Erythroblast (primary cell): ENCODE measurements at regions not wholly inside any gene's neighbourhood (a gene's known extent, or its start where the extent isn't known, plus 50 kb on each side); places are given as distances from the start of the nearest gene placed in this dataset.

Source experiments
- GATA1 ChIP-seq: IDR thresholded peaks from 2 replicates; pipeline ENCODE4 v1.6.1; 2011; ENCODE audit warnings: low read depth, mild to moderate bottlenecking, control low read depth, low read length, moderate library complexity
- POLR2A ChIP-seq: IDR thresholded peaks from 2 replicates; pipeline ENCODE4 v1.6.1; 2011; ENCODE audit warnings: mild to moderate bottlenecking, low read length

DNA sequence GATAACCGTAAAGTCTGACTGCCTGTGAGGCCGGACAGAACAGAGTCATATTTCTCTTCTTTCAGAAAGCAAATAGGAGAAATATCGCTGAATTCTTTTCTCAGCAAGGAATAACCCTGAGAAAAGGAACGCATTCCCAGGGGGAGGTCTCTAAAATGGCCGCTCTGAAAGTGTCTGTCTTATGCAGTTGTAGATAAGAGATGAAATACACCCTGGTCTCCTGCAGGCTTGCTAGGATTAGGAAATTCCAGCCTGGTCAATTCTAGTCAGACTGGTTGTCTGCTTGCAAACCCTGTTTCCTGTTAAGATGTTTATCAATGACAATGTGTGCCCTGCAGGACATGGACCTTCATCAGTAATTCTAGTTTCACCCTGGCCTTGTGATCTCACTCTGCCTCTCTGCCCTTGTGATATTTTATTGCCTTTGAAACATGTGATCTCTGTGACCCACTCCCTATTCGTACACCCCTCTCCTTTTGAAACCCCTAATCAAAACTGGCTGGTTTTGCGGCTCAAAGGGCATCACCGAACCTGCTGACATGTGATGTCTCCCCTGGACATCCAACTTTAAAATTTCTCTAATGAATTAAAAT, 934.8 kb upstream of the SPRY2 start:
- TF ChIP-seq POLR2A: no peak
- no peak for TF ChIP-seq GATA1
